ENCODE measurements at regions not wholly inside any gene's neighbourhood (a gene's known extent, or its start where the extent isn't known, plus 50 kb on each side); places are given as distances from the start of the nearest gene placed in this dataset.

DNA sequence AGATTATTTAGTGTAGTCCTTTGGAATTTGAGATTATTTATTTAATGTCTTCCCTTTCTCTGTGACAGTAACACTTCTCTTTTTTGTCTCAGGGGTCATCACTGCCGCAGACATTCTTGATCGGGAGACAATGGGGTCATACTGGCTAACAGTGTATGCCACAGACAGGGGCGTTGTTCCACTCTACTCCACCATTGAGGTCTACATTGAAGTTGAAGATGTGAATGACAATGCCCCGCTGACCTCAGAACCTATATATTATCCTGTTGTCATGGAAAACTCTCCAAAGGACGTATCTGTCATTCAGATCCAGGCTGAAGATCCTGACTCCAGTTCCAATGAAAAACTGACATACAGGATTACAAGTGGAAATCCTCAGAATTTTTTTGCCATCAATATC lies 299.9 kb downstream of the FAT3 start:
- no peaks in the 10 kb centered on the region for H3K36me3 Mint-ChIP-seq (ENCODE audit: low read depth)
- no peak overlapping the region for H3K4me3 Mint-ChIP-seq
- Histone ChIP-seq H3K27ac (ENCODE audit: low read depth in 1 of 2, low read length in 2 of 2) (no peak overlapping the region), H3K4me3 (ENCODE audit: low read length) (no peak overlapping the region), H3K27me3 (ENCODE audit: control insufficient read depth in 1 of 2, insufficient read depth in 2 of 2, low read length in 2 of 2) (no peaks in the 10 kb centered on the region), H3K36me3 (ENCODE audit: insufficient read depth, low read length) (no peaks in the 10 kb centered on the region), H3K9me3 (ENCODE audit: control insufficient read depth in 1 of 2, insufficient read depth in 1 of 2, low read length in 2 of 2) (peaks cover 0 to 5% of the 10 kb centered on the region in 2 experiments), H3K4me1 (ENCODE audit: insufficient read depth, low read length) (no peaks in the 10 kb centered on the region)
- no peak for ATAC-seq (ENCODE audit: poor library complexity)
- intact Hi-C loops (cut with DNase I, micrococcal nuclease) = no loop called here
- POLR2A ChIA-PET = no interaction called here
- H3K27me3 Mint-ChIP-seq = no peaks in the 10 kb centered on the region
- no peak for DNase-seq
- no peaks in the 10 kb centered on the region for H3K4me1 Mint-ChIP-seq (ENCODE audit: low read depth)
- H3K9me3 Mint-ChIP-seq = peaks cover 3% of the 10 kb centered on the region
- no peak overlapping the region for H3K27ac Mint-ChIP-seq
- CTCF ChIA-PET = no interaction called here
- TF ChIP-seq, protein P1, sequence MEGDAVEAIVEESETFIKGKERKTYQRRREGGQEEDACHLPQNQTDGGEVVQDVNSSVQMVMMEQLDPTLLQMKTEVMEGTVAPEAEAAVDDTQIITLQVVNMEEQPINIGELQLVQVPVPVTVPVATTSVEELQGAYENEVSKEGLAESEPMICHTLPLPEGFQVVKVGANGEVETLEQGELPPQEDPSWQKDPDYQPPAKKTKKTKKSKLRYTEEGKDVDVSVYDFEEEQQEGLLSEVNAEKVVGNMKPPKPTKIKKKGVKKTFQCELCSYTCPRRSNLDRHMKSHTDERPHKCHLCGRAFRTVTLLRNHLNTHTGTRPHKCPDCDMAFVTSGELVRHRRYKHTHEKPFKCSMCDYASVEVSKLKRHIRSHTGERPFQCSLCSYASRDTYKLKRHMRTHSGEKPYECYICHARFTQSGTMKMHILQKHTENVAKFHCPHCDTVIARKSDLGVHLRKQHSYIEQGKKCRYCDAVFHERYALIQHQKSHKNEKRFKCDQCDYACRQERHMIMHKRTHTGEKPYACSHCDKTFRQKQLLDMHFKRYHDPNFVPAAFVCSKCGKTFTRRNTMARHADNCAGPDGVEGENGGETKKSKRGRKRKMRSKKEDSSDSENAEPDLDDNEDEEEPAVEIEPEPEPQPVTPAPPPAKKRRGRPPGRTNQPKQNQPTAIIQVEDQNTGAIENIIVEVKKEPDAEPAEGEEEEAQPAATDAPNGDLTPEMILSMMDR (IDR thresholded peaks at IDR 0.05) = no peak

DNA sequence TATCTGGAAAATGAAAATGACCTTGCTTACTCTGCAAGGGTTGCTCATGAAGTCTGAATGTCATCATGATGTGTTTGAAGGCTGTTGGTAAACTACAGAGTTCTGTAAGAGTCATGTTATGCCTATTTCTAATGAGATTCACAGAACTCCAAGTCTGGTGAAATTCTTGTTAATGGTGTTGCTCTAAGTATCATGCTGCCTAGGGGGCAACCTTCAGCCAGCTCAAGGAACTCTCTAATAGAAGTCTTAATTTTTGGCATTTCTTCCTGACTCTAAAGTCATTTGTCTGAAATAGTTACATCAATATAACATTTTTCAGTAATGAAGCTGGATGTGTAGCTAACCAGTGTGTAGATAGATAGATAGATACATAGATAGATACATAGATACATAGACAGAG lies 302.8 kb downstream of the FAT3 start:
- no peaks in the 10 kb centered on the region for H3K4me1 Mint-ChIP-seq (ENCODE audit: low read depth)
- no peak for ATAC-seq (ENCODE audit: poor library complexity)

DNA sequence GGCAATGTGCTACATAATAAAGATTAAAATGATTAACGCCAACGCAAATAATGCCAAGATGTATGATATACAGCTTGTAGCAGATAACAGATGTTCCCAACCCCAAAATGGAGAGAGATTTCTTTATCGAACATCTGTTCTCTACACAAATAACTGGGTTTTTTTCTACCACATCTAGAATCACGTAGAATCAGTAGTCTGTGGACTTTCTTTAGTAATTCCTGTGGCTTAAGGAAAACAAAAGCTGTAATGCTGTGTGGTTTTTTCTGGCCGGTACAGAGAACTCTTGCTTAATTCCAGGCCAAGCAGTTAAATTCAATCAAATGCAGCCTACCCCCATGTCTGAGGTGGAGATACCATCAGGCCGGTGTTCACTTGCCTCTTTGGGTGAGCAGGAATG lies 303.4 kb downstream of the FAT3 start:
- Mint-ChIP-seq H3K4me3 (no peak overlapping the region), H3K36me3 (ENCODE audit: low read depth) (no peaks in the 10 kb centered on the region), H3K27me3 (no peaks in the 10 kb centered on the region), H3K9me3 (no peaks in the 10 kb centered on the region), H3K27ac (no peak overlapping the region), H3K4me1 (ENCODE audit: low read depth) (no peaks in the 10 kb centered on the region)
- TF ChIP-seq, protein P1 (IDR thresholded peaks at IDR 0.05) = no peak
- Histone ChIP-seq H3K36me3 (ENCODE audit: insufficient read depth, low read length) (no peaks in the 10 kb centered on the region), H3K4me3 (ENCODE audit: low read length) (no peak overlapping the region), H3K9me3 (ENCODE audit: control insufficient read depth in 1 of 2, insufficient read depth in 1 of 2, low read length in 2 of 2) (peaks cover 0 to 5% of the 10 kb centered on the region in 2 experiments), H3K27me3 (ENCODE audit: control insufficient read depth in 1 of 2, insufficient read depth in 2 of 2, low read length in 2 of 2) (no peaks in the 10 kb centered on the region), H3K27ac (ENCODE audit: low read depth in 1 of 2, low read length in 2 of 2) (no peak overlapping the region), H3K4me1 (ENCODE audit: insufficient read depth, low read length) (no peaks in the 10 kb centered on the region)
- POLR2A ChIA-PET = no interaction called here
- intact Hi-C loops (cut with DNase I, micrococcal nuclease) = no loop called here
- ATAC-seq (ENCODE audit: poor library complexity) (no peak), DNase-seq (no peak)
- CTCF ChIA-PET = no interaction called here

More for the DNA sequence above, 302.8 kb downstream of the FAT3 start:
- Histone ChIP-seq H3K36me3 (ENCODE audit: insufficient read depth, low read length) (no peaks in the 10 kb centered on the region), H3K9me3 (ENCODE audit: control insufficient read depth in 1 of 2, insufficient read depth in 1 of 2, low read length in 2 of 2) (peaks cover 0 to 5% of the 10 kb centered on the region in 2 experiments), H3K4me1 (ENCODE audit: insufficient read depth, low read length) (no peaks in the 10 kb centered on the region), H3K27me3 (ENCODE audit: control insufficient read depth in 1 of 2, insufficient read depth in 2 of 2, low read length in 2 of 2) (no peaks in the 10 kb centered on the region), H3K27ac (ENCODE audit: low read depth in 1 of 2, low read length in 2 of 2) (no peak overlapping the region), H3K4me3 (ENCODE audit: low read length) (no peak overlapping the region)
- CTCF ChIA-PET = no interaction called here
- POLR2A ChIA-PET = no interaction called here
- intact Hi-C loops (cut with DNase I, micrococcal nuclease) = no loop called here
- Mint-ChIP-seq H3K36me3 (ENCODE audit: low read depth) (no peaks in the 10 kb centered on the region), H3K27me3 (no peaks in the 10 kb centered on the region), H3K27ac (no peak overlapping the region), H3K9me3 (no peaks in the 10 kb centered on the region), H3K4me3 (no peak overlapping the region)
- no peak for DNase-seq
- TF ChIP-seq, protein P1 (IDR thresholded peaks at IDR 0.05) = no peak
